ENCODE measurements at regions not wholly inside any gene's neighbourhood (a gene's known extent, or its start where the extent isn't known, plus 50 kb on each side); places are given as distances from the start of the nearest gene placed in this dataset.

DNA sequence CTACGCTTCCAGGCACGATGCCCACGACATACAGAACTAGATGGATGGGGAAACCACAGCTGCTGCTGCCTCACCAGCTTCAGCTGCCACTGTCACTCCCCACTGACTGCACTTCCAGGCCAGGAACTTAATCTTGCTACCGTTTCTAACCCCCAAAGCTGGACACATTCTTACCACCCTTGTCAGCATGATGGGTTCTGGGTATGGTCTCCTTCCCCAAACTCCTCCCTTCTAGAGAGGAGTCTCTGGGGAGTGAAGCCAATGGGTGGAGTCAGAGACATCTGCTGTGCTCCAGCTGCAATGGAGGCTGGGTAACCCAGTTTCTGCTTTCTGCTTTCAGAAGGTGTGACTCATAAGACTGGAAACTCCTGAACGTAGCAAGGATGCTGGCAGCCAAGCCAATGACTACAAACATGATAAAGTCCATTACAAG lies 87.0 kb upstream of the THY1 start:
- TF ChIP-seq POLR2A (IDR thresholded peaks at IDR 0.05) (no peak), EP300 (IDR thresholded peaks at IDR 0.05) (no peak)
- TF ChIP-seq, protein P1, sequence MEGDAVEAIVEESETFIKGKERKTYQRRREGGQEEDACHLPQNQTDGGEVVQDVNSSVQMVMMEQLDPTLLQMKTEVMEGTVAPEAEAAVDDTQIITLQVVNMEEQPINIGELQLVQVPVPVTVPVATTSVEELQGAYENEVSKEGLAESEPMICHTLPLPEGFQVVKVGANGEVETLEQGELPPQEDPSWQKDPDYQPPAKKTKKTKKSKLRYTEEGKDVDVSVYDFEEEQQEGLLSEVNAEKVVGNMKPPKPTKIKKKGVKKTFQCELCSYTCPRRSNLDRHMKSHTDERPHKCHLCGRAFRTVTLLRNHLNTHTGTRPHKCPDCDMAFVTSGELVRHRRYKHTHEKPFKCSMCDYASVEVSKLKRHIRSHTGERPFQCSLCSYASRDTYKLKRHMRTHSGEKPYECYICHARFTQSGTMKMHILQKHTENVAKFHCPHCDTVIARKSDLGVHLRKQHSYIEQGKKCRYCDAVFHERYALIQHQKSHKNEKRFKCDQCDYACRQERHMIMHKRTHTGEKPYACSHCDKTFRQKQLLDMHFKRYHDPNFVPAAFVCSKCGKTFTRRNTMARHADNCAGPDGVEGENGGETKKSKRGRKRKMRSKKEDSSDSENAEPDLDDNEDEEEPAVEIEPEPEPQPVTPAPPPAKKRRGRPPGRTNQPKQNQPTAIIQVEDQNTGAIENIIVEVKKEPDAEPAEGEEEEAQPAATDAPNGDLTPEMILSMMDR (IDR thresholded peaks at IDR 0.05), result no peak

All from tibial nerve (tissue), 4 donors.